ENCODE measurements at regions not wholly inside any gene's neighbourhood (a gene's known extent, or its start where the extent isn't known, plus 50 kb on each side); places are given as distances from the start of the nearest gene placed in this dataset.

DNA sequence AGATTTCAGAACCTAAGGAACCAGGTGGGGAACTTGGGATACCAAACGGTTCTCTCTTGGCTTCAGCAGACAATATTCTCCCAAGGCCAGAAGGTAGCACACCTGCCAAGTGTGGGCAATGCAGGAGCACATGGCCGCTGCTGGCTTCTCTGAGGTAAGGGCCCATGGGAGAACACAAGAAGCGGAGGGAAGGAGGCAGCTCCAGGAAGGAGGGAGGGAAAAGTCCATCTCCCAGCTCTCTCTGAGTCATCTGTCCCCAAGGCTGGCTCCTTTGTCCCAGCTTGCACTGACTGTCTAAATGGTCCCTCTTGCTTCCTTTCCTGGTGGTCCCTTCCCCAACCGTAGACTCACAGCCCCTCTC lies 557.9 kb upstream of the CADM1 start:
- Histone ChIP-seq H3K36me3 (ENCODE audit: control insufficient read depth, low read length) (no peaks in the 10 kb centered on the region), H3K9me2 (replicated peaks; ENCODE audit: control insufficient read depth, low read length) (no peaks in the 10 kb centered on the region), H3K4me2 (ENCODE audit: low read length) (no peak overlapping the region), H3F3A (ENCODE audit: control insufficient read depth, insufficient read depth) (no peaks in the 10 kb centered on the region), H3K4me3 (ENCODE audit: low read length) (no peak overlapping the region), H3K27ac (ENCODE audit: low read depth, low read length) (no peak overlapping the region), H3K27me3 (ENCODE audit: control insufficient read depth, low read length) (no peaks in the 10 kb centered on the region), H3K9me3 (ENCODE audit: control insufficient read depth, insufficient read depth, low read length) (no peaks in the 10 kb centered on the region), H4K20me1 (ENCODE audit: control insufficient read depth, insufficient read depth, low read depth, low read length) (no peaks in the 10 kb centered on the region), H3K79me2 (ENCODE audit: control insufficient read depth, low read length) (no peaks in the 10 kb centered on the region), H3K4me1 (ENCODE audit: control insufficient read depth, low read length) (peaks cover 28% of the 10 kb centered on the region)
- TF ChIP-seq EZH2phosphoT487 (IDR thresholded peaks at IDR 0.05; ENCODE audit: borderline replicate concordance, low read length), result no peak
- TF ChIP-seq, protein P1, sequence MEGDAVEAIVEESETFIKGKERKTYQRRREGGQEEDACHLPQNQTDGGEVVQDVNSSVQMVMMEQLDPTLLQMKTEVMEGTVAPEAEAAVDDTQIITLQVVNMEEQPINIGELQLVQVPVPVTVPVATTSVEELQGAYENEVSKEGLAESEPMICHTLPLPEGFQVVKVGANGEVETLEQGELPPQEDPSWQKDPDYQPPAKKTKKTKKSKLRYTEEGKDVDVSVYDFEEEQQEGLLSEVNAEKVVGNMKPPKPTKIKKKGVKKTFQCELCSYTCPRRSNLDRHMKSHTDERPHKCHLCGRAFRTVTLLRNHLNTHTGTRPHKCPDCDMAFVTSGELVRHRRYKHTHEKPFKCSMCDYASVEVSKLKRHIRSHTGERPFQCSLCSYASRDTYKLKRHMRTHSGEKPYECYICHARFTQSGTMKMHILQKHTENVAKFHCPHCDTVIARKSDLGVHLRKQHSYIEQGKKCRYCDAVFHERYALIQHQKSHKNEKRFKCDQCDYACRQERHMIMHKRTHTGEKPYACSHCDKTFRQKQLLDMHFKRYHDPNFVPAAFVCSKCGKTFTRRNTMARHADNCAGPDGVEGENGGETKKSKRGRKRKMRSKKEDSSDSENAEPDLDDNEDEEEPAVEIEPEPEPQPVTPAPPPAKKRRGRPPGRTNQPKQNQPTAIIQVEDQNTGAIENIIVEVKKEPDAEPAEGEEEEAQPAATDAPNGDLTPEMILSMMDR (IDR thresholded peaks at IDR 0.05; ENCODE audit: low read depth, low read length, poor library complexity, severe bottlenecking), result no peak

DNA sequence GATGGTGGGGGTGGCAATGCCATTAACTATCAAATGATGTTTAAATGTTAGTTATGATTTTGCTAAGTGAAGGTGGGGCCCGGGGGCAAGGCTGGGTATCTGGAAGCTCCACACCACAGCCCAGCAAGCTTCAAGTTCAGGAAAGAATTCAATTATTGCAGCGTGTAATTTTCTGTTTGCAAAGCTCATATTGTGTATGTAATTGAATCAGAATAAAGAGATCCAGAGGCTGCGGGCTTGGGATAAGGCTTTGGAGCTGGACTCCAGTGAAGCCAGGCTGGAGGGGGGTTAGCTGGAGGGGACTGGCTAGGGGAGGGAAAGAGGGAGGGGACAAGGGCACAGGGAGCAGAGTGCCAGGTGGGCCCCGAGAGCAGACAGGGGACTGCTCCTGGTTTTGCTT lies 557.1 kb upstream of the CADM1 start:
- Histone ChIP-seq H3K4me1 (ENCODE audit: control insufficient read depth, low read length) (peaks cover 25% of the 10 kb centered on the region), H3F3A (ENCODE audit: control insufficient read depth, insufficient read depth) (no peaks in the 10 kb centered on the region), H3K4me2 (ENCODE audit: low read length) (no peak overlapping the region), H3K79me2 (ENCODE audit: control insufficient read depth, low read length) (no peaks in the 10 kb centered on the region), H3K9me2 (replicated peaks; ENCODE audit: control insufficient read depth, low read length) (no peaks in the 10 kb centered on the region; the same call in 1 of the 2 replicates), H3K4me3 (ENCODE audit: low read length) (no peak overlapping the region), H3K36me3 (ENCODE audit: control insufficient read depth, low read length) (no peaks in the 10 kb centered on the region), H3K27me3 (ENCODE audit: control insufficient read depth, low read length) (peaks cover under 1% of the 10 kb centered on the region; the same call in 1 of the 2 replicates), H4K20me1 (ENCODE audit: control insufficient read depth, insufficient read depth, low read depth, low read length) (no peaks in the 10 kb centered on the region), H3K9me3 (ENCODE audit: control insufficient read depth, insufficient read depth, low read length) (no peaks in the 10 kb centered on the region), H3K27ac (ENCODE audit: low read depth, low read length) (no peak overlapping the region)
- TF ChIP-seq EZH2phosphoT487 (IDR thresholded peaks at IDR 0.05; ENCODE audit: borderline replicate concordance, low read length), result no peak
- TF ChIP-seq, protein P1 (IDR thresholded peaks at IDR 0.05; ENCODE audit: low read depth, low read length, poor library complexity, severe bottlenecking), result no peak

DNA sequence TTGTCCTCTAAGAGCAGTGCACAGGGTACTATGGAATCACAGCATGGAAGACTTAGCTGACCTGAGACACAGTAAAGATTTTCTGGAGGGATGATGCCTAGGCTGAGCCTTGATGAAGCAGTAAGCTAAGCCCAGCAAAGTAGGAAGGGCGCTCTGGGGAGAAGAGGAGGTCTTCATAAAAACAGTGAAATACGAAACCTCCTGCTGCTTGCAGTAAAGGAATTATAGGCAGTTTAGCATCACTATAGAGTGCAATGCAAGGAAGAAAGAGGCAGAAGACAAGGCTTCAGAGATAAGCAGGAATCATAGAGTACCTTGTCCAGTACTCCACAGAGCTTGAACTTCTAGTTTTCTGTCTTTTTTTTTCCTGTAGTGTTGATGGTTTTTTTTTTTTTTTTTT lies 555.7 kb upstream of the CADM1 start:
- Histone ChIP-seq H3K27me3 (ENCODE audit: control insufficient read depth, low read length) (peaks cover 12% of the 10 kb centered on the region), H3K4me2 (ENCODE audit: low read length) (no peak overlapping the region), H3K9me2 (replicated peaks; ENCODE audit: control insufficient read depth, low read length) (no peaks in the 10 kb centered on the region; the same call in 1 of the 2 replicates), H3F3A (ENCODE audit: control insufficient read depth, insufficient read depth) (no peaks in the 10 kb centered on the region), H3K4me3 (ENCODE audit: low read length) (no peak overlapping the region), H3K4me1 (ENCODE audit: control insufficient read depth, low read length) (peaks cover 12% of the 10 kb centered on the region), H3K36me3 (ENCODE audit: control insufficient read depth, low read length) (no peaks in the 10 kb centered on the region), H3K9me3 (ENCODE audit: control insufficient read depth, insufficient read depth, low read length) (no peaks in the 10 kb centered on the region), H3K27ac (ENCODE audit: low read depth, low read length) (no peak overlapping the region), H3K79me2 (ENCODE audit: control insufficient read depth, low read length) (no peaks in the 10 kb centered on the region), H4K20me1 (ENCODE audit: control insufficient read depth, insufficient read depth, low read depth, low read length) (no peaks in the 10 kb centered on the region)
- no peak for TF ChIP-seq EZH2phosphoT487 (IDR thresholded peaks at IDR 0.05; ENCODE audit: borderline replicate concordance, low read length)
- TF ChIP-seq, protein P1 (IDR thresholded peaks at IDR 0.05; ENCODE audit: low read depth, low read length, poor library complexity, severe bottlenecking), result no peak

Data from DOHH2 (cell line).